ENCODE measurements at regions not wholly inside any gene's neighbourhood (a gene's known extent, or its start where the extent isn't known, plus 50 kb on each side); places are given as distances from the start of the nearest gene placed in this dataset.

DNA sequence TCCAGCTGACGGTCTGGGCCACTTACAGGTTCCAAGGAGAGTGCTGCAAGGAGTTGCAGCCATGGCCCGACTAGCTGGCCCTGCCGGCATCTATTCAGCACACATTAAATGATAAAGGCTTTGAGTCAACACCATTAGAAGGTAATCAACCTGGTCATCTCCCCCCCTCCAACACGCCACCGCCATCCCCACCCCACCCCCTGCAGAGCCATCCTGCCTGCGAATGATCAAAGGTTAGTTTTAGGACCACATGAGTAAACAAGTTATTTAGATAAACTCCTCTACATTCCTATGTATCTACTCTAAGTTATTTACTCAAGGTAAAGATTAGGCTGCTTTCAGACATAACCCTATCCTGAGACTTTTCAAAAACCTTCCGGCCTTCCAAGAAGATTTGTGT, 349.3 kb upstream of the SLC39A10 start:
- TF ChIP-seq POLR2A (IDR thresholded peaks at IDR 0.05), result no peak
- TF ChIP-seq, protein P1, sequence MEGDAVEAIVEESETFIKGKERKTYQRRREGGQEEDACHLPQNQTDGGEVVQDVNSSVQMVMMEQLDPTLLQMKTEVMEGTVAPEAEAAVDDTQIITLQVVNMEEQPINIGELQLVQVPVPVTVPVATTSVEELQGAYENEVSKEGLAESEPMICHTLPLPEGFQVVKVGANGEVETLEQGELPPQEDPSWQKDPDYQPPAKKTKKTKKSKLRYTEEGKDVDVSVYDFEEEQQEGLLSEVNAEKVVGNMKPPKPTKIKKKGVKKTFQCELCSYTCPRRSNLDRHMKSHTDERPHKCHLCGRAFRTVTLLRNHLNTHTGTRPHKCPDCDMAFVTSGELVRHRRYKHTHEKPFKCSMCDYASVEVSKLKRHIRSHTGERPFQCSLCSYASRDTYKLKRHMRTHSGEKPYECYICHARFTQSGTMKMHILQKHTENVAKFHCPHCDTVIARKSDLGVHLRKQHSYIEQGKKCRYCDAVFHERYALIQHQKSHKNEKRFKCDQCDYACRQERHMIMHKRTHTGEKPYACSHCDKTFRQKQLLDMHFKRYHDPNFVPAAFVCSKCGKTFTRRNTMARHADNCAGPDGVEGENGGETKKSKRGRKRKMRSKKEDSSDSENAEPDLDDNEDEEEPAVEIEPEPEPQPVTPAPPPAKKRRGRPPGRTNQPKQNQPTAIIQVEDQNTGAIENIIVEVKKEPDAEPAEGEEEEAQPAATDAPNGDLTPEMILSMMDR (IDR thresholded peaks at IDR 0.05), result no peak

Measured in lower leg skin (tissue), 3 donors.